H1 (cell line): ENCODE measurements at regions not wholly inside any gene's neighbourhood (a gene's known extent, or its start where the extent isn't known, plus 50 kb on each side); places are given as distances from the start of the nearest gene placed in this dataset.

Source experiments
- CTCF ChIA-PET: fragments of 300-600 bp; sonication (Branson Sonifier 250); formaldehyde crosslinking; loops from one replicate; lab custom pipeline; 2021; ENCODE audit not compliant: partially characterized antibody; lab: Charles Lee
- POLR2A ChIA-PET: fragments of 300-600 bp; sonication (Branson Sonifier 250); formaldehyde crosslinking; loops from one replicate; lab custom pipeline; 2021; ENCODE audit warnings: inconsistent platforms; ENCODE audit not compliant: partially characterized antibody; lab: Charles Lee
- DNase-seq, 2 experiments: peaks; one replicate each; pipeline versions ENCODE4 v3.0.0 to v3.0.0-alpha.2; 2010 to 2022; ENCODE audit warnings: low spot score in 2 of 2, low read depth in 1 of 2, mixed read lengths in 1 of 2
- FAIRE-seq: peaks from 2 replicates; lab custom pipeline; 2011; peaks lifted over from hg19 to GRCh38; lab: Jason Lieb, UNC
- H2AFZ ChIP-seq: 2 replicates; pipeline ENCODE4 v1.8.1; 2012; ENCODE audit warnings: low read length, inconsistent platforms
- H2AK5ac ChIP-seq: 2 replicates; pipeline ENCODE4 v1.6.1; 2013; ENCODE audit warnings: low read depth, low read length
- H2BK120ac ChIP-seq: replicated peaks from 2 replicates; pipeline ENCODE3; 2013; ENCODE audit warnings: low read depth, low read length, inconsistent platforms
- H2BK12ac ChIP-seq: 2 replicates; pipeline ENCODE4 v1.6.1; 2013; ENCODE audit warnings: low read depth, low read length
- H2BK15ac ChIP-seq: 2 replicates; pipeline ENCODE4 v1.6.1; 2013; ENCODE audit warnings: low read length
- H2BK20ac ChIP-seq: 2 replicates; pipeline ENCODE4 v1.6.1; 2013; ENCODE audit warnings: low read length
- H2BK5ac ChIP-seq: 2 replicates; pipeline ENCODE4 v1.6.1; 2013; ENCODE audit warnings: low read depth, low read length
- H3K14ac ChIP-seq: 2 replicates; pipeline ENCODE4 v1.6.1; 2013; ENCODE audit warnings: inconsistent platforms; ENCODE audit not compliant: insufficient read length
- H3K18ac ChIP-seq: 2 replicates; pipeline ENCODE4 v1.6.1; 2013; ENCODE audit warnings: low read length; ENCODE audit errors: extremely low read depth
- H3K23ac ChIP-seq: 2 replicates; pipeline ENCODE4 v1.6.1; 2013; ENCODE audit warnings: inconsistent platforms; ENCODE audit not compliant: insufficient read length
- H3K23me2 ChIP-seq: 2 replicates; pipeline ENCODE4 v1.6.1; 2013; ENCODE audit warnings: low read depth, low read length
- H3K27ac ChIP-seq: 2 replicates; pipeline ENCODE4 v1.6.1; 2011; ENCODE audit warnings: low read depth, low read length, inconsistent platforms
- H3K27me3 ChIP-seq, 4 experiments: replicated peaks in 1 of 4; 1 replicate in 1 of 4; 2 replicates in 3 of 4; pipeline versions ENCODE4 v1.6.1 to v1.8.1; 2011 to 2013; ENCODE audit warnings: low read length in 3 of 4, mild to moderate bottlenecking in 3 of 4, inconsistent platforms in 2 of 4, mixed read lengths in 2 of 4, moderate library complexity in 1 of 4; ENCODE audit not compliant: control insufficient read depth in 3 of 4, insufficient read depth in 3 of 4; ENCODE audit errors: extremely low read depth in 1 of 4
- H3K36me3 ChIP-seq, 4 experiments: 2 replicates each; pipeline versions ENCODE4 v1.6.1 to v1.8.1; 2011 to 2013; ENCODE audit warnings: mild to moderate bottlenecking in 4 of 4, low read length in 3 of 4, moderate library complexity in 2 of 4, control low read depth in 1 of 4, inconsistent platforms in 1 of 4; ENCODE audit not compliant: insufficient read depth in 4 of 4, control insufficient read depth in 2 of 4
- H3K4ac ChIP-seq: replicated peaks from 2 replicates; pipeline ENCODE3; 2013; ENCODE audit warnings: low read length, low read depth, mixed read lengths, inconsistent platforms; ENCODE audit not compliant: insufficient read length
- H3K4me1 ChIP-seq, 4 experiments: replicated peaks in 1 of 4; 1 replicate in 1 of 4; 2 replicates in 3 of 4; pipeline versions ENCODE4 v1.6.1 to v1.8.1; 2011 to 2013; ENCODE audit warnings: low read length in 3 of 4, inconsistent platforms in 2 of 4, mixed read lengths in 1 of 4; ENCODE audit not compliant: insufficient read depth in 4 of 4, control insufficient read depth in 3 of 4
- H3K4me2 ChIP-seq, 2 experiments: 2 replicates each; pipeline versions ENCODE4 v1.6.1 to v1.8.1; 2011 to 2013; ENCODE audit warnings: low read depth in 2 of 2, low read length in 2 of 2, control low read depth in 1 of 2, inconsistent platforms in 1 of 2, mild to moderate bottlenecking in 1 of 2; ENCODE audit not compliant: insufficient read depth in 1 of 2
- H3K4me3 ChIP-seq, 4 experiments: fragments of 200-600, 300-600 bp in 1 of 4; sonication (generic), shearing (Covaris generic), sonication (Bioruptor Twin) in 1 of 4; 2 replicates each; pipeline versions ENCODE4 v1.5.1 to v1.8.1; 2011 to 2016; ENCODE audit warnings: low read length in 4 of 4, low read depth in 3 of 4, control low read depth in 2 of 4, inconsistent platforms in 2 of 4, mild to moderate bottlenecking in 2 of 4, mixed read lengths in 1 of 4, moderate library complexity in 1 of 4; ENCODE audit not compliant: insufficient read depth in 2 of 4; ENCODE audit errors: extremely low read depth in 1 of 4
- H3K56ac ChIP-seq: replicated peaks from 2 replicates; pipeline ENCODE3; 2013; ENCODE audit warnings: low read depth, mild to moderate bottlenecking, mixed read lengths, low read length, inconsistent platforms; ENCODE audit not compliant: insufficient read length
- H3K79me1 ChIP-seq: 2 replicates; pipeline ENCODE4 v1.6.1; 2013; ENCODE audit warnings: low read depth, low read length, control low read depth
- H3K79me2 ChIP-seq, 2 experiments: 2 replicates each; pipeline versions ENCODE4 v1.6.1 to v1.8.1; 2012 to 2013; ENCODE audit warnings: low read length in 2 of 2, mild to moderate bottlenecking in 2 of 2, inconsistent platforms in 1 of 2; ENCODE audit not compliant: insufficient read depth in 2 of 2, control insufficient read depth in 1 of 2
- H3K9ac ChIP-seq, 4 experiments: replicated peaks in 1 of 4; 1 replicate in 1 of 4; 2 replicates in 3 of 4; pipeline versions ENCODE4 v1.6.1 to v1.8.1; 2011 to 2013; ENCODE audit warnings: low read depth in 3 of 4, low read length in 3 of 4, control low read depth in 2 of 4, mild to moderate bottlenecking in 2 of 4, moderate library complexity in 2 of 4, inconsistent platforms in 1 of 4; ENCODE audit errors: extremely low read depth in 1 of 4
- H3K9me3 ChIP-seq, 2 experiments: 2 replicates each; pipeline versions ENCODE4 v1.6.1 to v1.8.1; 2012 to 2013; ENCODE audit warnings: mild to moderate bottlenecking in 2 of 2, moderate library complexity in 2 of 2, control low read depth in 1 of 2, inconsistent platforms in 1 of 2, low read depth in 1 of 2, low read length in 1 of 2, mixed read lengths in 1 of 2; ENCODE audit not compliant: insufficient read depth in 2 of 2
- H4K20me1 ChIP-seq, 2 experiments: replicated peaks in 1 of 2; 2 replicates each; pipeline versions ENCODE3 to v1.8.1; 2011 to 2013; ENCODE audit warnings: inconsistent platforms in 2 of 2, low read length in 2 of 2, mild to moderate bottlenecking in 1 of 2; ENCODE audit not compliant: insufficient read depth in 2 of 2, control insufficient read depth in 1 of 2
- H4K5ac ChIP-seq: 2 replicates; pipeline ENCODE4 v1.6.1; 2013; ENCODE audit warnings: low read length, low read depth, mixed read lengths, inconsistent platforms; ENCODE audit not compliant: insufficient read length
- H4K8ac ChIP-seq: 2 replicates; pipeline ENCODE4 v1.8.0; 2013; ENCODE audit warnings: mild to moderate bottlenecking, moderate library complexity, low read length, inconsistent platforms; ENCODE audit not compliant: insufficient read depth; ENCODE audit errors: extremely low read depth
- H4K91ac ChIP-seq: replicated peaks from 2 replicates; pipeline ENCODE3; 2013; ENCODE audit warnings: low read length, mixed read lengths, inconsistent platforms; ENCODE audit not compliant: insufficient read length
- NRF1 ChIP-seq: IDR thresholded peaks from 2 replicates; pipeline ENCODE4 v1.6.1; 2011; ENCODE audit warnings: mild to moderate bottlenecking, low read depth, low read length, improper control_type of control experiment
- SP2 ChIP-seq: IDR thresholded peaks from 2 replicates; pipeline ENCODE4 v1.6.1; 2012; ENCODE audit warnings: mild to moderate bottlenecking, low read length, inconsistent platforms
- WGBS, 2 experiments: shearing (Covaris generic) in 1 of 2; methylation state at CpG; one replicate each; pipeline versions ENCODE4 v1.1.6 to v1.1.7; 2013 to 2015; ENCODE audit warnings: low lambda C conversion rate in 2 of 2, mixed read lengths in 2 of 2, inconsistent platforms in 1 of 2, low coverage in 1 of 2, missing lambda C conversion rate in 1 of 2; ENCODE audit not compliant: insufficient replicate concordance in 2 of 2, insufficient coverage in 1 of 2, insufficient read length in 1 of 2; ENCODE audit errors: extremely low coverage in 1 of 2, missing lambda C conversion rate in 1 of 2; 5-methylcytosine and 5-hydroxymethylcytosine counted together
- TF ChIP-seq, protein P1 (sequence below): IDR thresholded peaks from 2 replicates; pipeline ENCODE4 v1.6.1; 2012; ENCODE audit warnings: inconsistent platforms

DNA sequence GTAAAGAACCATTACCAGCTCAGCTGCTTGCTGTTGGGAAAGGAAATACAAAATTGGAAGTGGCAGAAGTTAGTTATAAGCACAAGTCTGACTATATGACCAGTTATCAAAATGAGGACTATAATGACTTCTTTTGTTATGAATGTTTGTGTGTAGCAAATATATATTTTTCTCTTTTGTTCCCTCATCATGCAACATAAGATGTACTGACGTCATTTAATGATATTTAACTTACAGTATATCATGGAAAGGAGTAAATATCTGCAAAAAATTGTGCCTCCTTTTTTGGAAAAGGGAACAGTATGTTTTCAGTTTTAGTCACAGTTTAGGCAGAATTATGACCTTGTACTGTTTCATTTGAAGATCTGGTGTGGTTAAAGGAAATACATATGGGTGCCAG, 356.3 kb upstream of the SLITRK5 start:
- 90% methylated on average over 1 of the region's 1 CpG; no CpG with 5 or more reads in 1 of the 2 experiments for WGBS, 2 experiments
- Histone ChIP-seq H4K5ac (no peak overlapping the region), H3K4me1 (no peaks in the 10 kb centered on the region), H3K23me2 (no peaks in the 10 kb centered on the region), H4K20me1 (no peaks in the 10 kb centered on the region), H3K4me3 (no peak overlapping the region), H2BK20ac (no peak overlapping the region), H3K79me2 (no peaks in the 10 kb centered on the region), H3K36me3 (no peaks in the 10 kb centered on the region), H3K14ac (no peak overlapping the region), H2AK5ac (no peak overlapping the region), H4K8ac (no peak overlapping the region), H3K4ac (no peak overlapping the region), H3K18ac (no peak overlapping the region), H2BK15ac (no peak overlapping the region), H3K56ac (no peak overlapping the region), H3K23ac (no peak overlapping the region), H3K4me2 (no peak overlapping the region), H3K79me1 (no peaks in the 10 kb centered on the region), H2BK5ac (no peak overlapping the region), H2AFZ (no peak overlapping the region), H3K9ac (no peak overlapping the region), H2BK12ac (no peak overlapping the region), H3K9me3 (no peaks in the 10 kb centered on the region), H4K91ac (no peak overlapping the region), H3K27me3 (no peaks in the 10 kb centered on the region), H2BK120ac (no peak overlapping the region), H3K27ac (no peak overlapping the region)
- DNase-seq, result no peak
- CTCF ChIA-PET, result no interaction called here
- FAIRE-seq, result no peak
- POLR2A ChIA-PET, result no interaction called here
- TF ChIP-seq, protein P1, sequence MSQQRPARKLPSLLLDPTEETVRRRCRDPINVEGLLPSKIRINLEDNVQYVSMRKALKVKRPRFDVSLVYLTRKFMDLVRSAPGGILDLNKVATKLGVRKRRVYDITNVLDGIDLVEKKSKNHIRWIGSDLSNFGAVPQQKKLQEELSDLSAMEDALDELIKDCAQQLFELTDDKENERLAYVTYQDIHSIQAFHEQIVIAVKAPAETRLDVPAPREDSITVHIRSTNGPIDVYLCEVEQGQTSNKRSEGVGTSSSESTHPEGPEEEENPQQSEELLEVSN, result no peak
- TF ChIP-seq SP2, result no peak
- TF ChIP-seq NRF1, result no peak
